Activated CD4-positive, alpha-beta T cell treated with anti-CD3 and anti-CD28 coated beads for 36 hours (primary cell): ENCODE measurements at regions not wholly inside any gene's neighbourhood (a gene's known extent, or its start where the extent isn't known, plus 50 kb on each side); places are given as distances from the start of the nearest gene placed in this dataset.

Source experiments
- ATAC-seq: fragments of 200-7000 bp; cut with Tn5 transposase; one replicate; pipeline ENCODE4 v1.10.0; 2021; ENCODE audit warnings: mild to moderate bottlenecking, moderate library complexity
- CTCF ChIA-PET: fragments of 350-600 bp; sonication (Branson Sonifier 250); formaldehyde crosslinking; loops from one replicate; lab custom pipeline; 2021; ENCODE audit warnings: antibody characterized with exemption; lab: Charles Lee
- POLR2A ChIA-PET: fragments of 350-600 bp; sonication (Branson Sonifier 250); formaldehyde crosslinking; loops from one replicate; lab custom pipeline; 2021; ENCODE audit warnings: antibody characterized with exemption, inconsistent platforms; lab: Charles Lee
- DNase-seq: peaks from one replicate; pipeline ENCODE4 v3.0.0-alpha.2; 2020
- H3K27ac Mint-ChIP-seq: one replicate; pipeline ENCODE4 v1.8.0; 2021; ENCODE audit warnings: mixed read lengths
- H3K27me3 Mint-ChIP-seq: one replicate; pipeline ENCODE4 v1.8.0; 2021; ENCODE audit warnings: mixed read lengths
- H3K36me3 Mint-ChIP-seq: one replicate; pipeline ENCODE4 v1.8.0; 2021; ENCODE audit warnings: low read depth, mixed read lengths
- H3K4me1 Mint-ChIP-seq: one replicate; pipeline ENCODE4 v1.8.0; 2021; ENCODE audit warnings: mixed read lengths
- H3K4me3 Mint-ChIP-seq: one replicate; pipeline ENCODE4 v1.8.0; 2021; ENCODE audit warnings: mild to moderate bottlenecking, moderate library complexity, mixed read lengths
- H3K9me3 Mint-ChIP-seq: one replicate; pipeline ENCODE4 v1.8.0; 2021; ENCODE audit warnings: low read depth, mixed read lengths
- intact Hi-C, 2 experiments: fragments of 100-400 bp; cut with DNase I in 1 of 2; cut with micrococcal nuclease in 1 of 2; formaldehyde crosslinking; loops; one replicate each; pipeline versions ENCODE4 v1.14.2 to v1.15.1; 2022 to 2024; cut with DNase I, micrococcal nuclease

- Mint-ChIP-seq H3K27me3 (peaks cover 13% of the 10 kb centered on the region), H3K4me3 (no peak overlapping the region), H3K9me3 (peaks cover 20% of the 10 kb centered on the region), H3K4me1 (no peaks in the 10 kb centered on the region), H3K36me3 (no peaks in the 10 kb centered on the region), H3K27ac (no peak overlapping the region)
- DNase-seq (no peak), ATAC-seq (no peak)
- intact Hi-C loops = no loop called here
- CTCF ChIA-PET = interaction anchor here (0.7 to 0.9 kb wide), 2 partner anchors 11 to 1330 kb away, joined by 3 to 4 read pairs; no protein-coding TSS in a partner anchor
- POLR2A ChIA-PET = no interaction called here
Measured at GRCh38 chr2:19611491-19612332, 253.3 kb upstream of the OSR1 start.

DNA sequence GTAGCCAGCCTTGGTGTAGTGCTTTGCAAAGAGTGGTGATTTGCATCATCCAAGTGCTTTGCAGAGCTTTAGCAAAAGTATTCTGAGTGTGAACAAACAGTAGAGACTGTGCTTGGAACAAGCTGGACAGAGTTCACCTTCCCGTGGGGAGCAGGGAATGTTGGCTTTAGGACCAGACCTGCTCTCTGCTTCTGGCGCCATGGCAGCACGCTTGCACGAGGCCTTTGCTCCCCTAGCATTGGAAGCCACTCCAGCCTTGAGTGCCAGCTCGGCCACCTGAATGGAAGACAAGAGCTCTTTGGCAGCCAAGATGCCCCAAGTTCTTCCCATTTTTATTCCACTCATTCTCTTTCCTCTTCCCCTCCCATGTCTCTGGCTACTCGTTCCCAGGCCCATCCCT lies 250.8 kb upstream of the OSR1 start:
- ChIA-PET CTCF (no interaction called here), POLR2A (no interaction called here)
- DNase-seq (no peak), ATAC-seq (no peak)
- H3K36me3 Mint-ChIP-seq = no peaks in the 10 kb centered on the region
- peaks cover 14% of the 10 kb centered on the region for H3K27me3 Mint-ChIP-seq
- no peak overlapping the region for H3K27ac Mint-ChIP-seq
- H3K4me1 Mint-ChIP-seq = no peaks in the 10 kb centered on the region
- intact Hi-C loops = no loop called here
- H3K4me3 Mint-ChIP-seq = no peak overlapping the region
- peaks cover 6% of the 10 kb centered on the region for H3K9me3 Mint-ChIP-seq

DNA sequence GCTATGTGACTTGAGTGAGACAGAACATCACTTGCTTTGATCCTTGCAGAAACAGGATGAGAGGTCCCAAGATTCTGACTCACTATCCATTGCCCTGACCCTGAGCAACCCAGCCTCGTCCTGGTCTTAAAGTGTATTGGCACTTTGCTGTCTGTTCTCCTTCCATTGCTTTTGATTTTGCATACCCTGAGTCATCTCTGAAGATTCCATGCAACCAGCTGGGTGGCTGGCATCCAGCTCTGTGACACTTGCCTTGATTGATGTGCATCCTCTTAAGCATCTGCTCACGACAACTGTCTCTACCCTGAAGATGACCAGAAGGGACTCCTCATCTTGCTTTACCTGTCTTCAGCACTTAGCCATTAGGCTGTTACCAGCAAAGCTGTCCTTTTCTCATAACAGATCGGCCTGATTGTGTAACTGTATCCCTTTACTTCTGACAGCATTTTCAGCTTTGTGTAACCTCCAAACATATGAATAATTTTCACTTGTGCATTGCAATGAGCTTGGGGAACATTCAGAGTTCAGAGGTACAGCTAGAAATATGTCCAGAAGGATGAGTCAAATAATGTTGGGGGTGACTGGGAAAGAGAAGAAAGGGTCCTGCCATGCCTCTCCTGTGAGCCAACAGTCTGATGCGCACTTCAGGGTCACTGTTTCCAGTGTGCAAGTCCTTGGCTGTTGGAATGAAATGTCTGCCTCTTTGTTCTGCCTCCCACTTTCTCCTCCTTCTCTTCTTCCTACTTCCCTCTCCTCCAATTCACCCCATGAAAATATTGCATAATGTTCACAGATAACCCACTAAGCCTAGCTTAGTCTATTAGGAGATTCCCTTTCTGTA lies 249.7 kb upstream of the OSR1 start:
- no peaks in the 10 kb centered on the region for H3K4me1 Mint-ChIP-seq
- intact Hi-C loops = no loop called here
- H3K27me3 Mint-ChIP-seq = peaks cover 14% of the 10 kb centered on the region
- POLR2A ChIA-PET = no interaction called here
- DNase-seq (no peak), ATAC-seq (no peak)
- H3K9me3 Mint-ChIP-seq = peaks cover 3% of the 10 kb centered on the region
- H3K4me3 Mint-ChIP-seq = no peak overlapping the region
- H3K27ac Mint-ChIP-seq = no peak overlapping the region
- H3K36me3 Mint-ChIP-seq = no peaks in the 10 kb centered on the region
- CTCF ChIA-PET = interaction anchor here (0.6 to 1.0 kb wide), 3 partner anchors 11 to 1379 kb away, joined by 3 read pairs; no protein-coding TSS in a partner anchor

DNA sequence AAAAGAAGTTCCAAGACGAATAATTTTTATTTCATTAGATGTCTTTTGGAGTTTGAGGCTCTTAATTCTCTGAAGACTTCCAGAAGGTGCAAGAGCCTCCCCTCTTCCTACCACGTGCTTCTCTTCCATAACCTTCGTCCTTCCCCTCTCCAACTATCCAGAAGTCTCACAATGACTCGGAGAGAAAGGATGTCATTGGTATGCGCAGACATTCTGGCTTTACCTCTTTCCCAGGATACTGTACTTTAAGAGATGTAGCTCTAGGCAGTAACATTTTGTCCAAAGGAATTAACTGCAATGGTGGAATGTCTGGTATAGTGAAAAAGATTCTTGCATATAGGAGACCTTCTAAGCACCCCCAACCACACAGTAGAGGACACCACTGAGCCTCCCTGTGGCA lies 249.0 kb upstream of the OSR1 start:
- ATAC-seq (no peak), DNase-seq (no peak)
- CTCF ChIA-PET = interaction anchor here (0.6 to 1.0 kb wide), 2 partner anchors 10 to 814 kb away, joined by 3 read pairs; no protein-coding TSS in a partner anchor
- H3K4me3 Mint-ChIP-seq = no peak overlapping the region
- intact Hi-C loops = no loop called here
- no peaks in the 10 kb centered on the region for H3K4me1 Mint-ChIP-seq
- H3K36me3 Mint-ChIP-seq = no peaks in the 10 kb centered on the region
- POLR2A ChIA-PET = no interaction called here
- H3K27me3 Mint-ChIP-seq = peaks cover 14% of the 10 kb centered on the region
- H3K27ac Mint-ChIP-seq = no peak overlapping the region
- H3K9me3 Mint-ChIP-seq = peaks cover 6% of the 10 kb centered on the region

DNA sequence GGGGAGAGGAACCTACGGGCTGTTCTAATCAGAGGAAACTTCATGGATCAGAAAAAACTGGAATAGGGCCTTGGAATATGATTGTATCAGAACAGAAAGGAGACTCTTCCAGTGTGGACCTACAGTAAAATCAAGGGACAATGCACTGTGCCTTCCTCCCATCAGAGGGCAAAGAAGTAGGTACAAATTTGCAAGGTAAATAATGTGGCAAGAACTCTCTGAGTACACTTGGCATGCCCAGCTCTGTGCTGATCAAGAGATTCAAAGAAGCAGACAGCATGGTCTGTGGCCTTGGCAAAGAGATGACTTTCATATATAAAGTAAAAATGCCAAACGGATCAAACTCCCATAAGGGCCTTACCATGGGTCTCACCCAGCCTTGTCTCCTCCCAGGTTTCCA lies 242.6 kb upstream of the OSR1 start:
- intact Hi-C loops = no loop called here
- CTCF ChIA-PET = no interaction called here
- no peaks in the 10 kb centered on the region for H3K4me1 Mint-ChIP-seq
- ATAC-seq (no peak), DNase-seq (no peak)
- no peaks in the 10 kb centered on the region for H3K36me3 Mint-ChIP-seq
- POLR2A ChIA-PET = no interaction called here
- H3K9me3 Mint-ChIP-seq = peaks cover 6% of the 10 kb centered on the region
- H3K4me3 Mint-ChIP-seq = no peak overlapping the region
- H3K27ac Mint-ChIP-seq = no peak overlapping the region
- peaks cover 6% of the 10 kb centered on the region for H3K27me3 Mint-ChIP-seq

DNA sequence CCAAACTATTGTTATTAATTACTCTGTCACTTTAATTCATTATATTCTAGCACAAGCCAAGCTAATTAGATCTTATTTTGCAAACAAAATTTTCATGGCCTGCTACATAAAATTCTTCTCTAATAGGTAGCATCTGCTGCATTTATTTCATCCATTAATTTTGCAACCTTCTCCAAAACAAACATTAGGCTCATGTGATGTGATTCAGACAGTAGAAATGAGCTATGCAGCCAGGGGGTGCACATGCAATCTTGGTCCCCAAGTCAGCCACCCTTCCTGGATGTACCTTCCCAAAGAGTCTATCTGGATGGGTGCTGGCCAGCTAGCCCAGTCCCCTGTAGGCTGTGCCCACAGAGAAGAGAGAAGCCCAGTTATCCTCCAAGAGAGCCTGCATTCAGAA lies 242.1 kb upstream of the OSR1 start:
- DNase-seq (no peak), ATAC-seq (no peak)
- Mint-ChIP-seq H3K4me1 (no peaks in the 10 kb centered on the region), H3K4me3 (no peak overlapping the region), H3K27ac (no peak overlapping the region), H3K36me3 (no peaks in the 10 kb centered on the region), H3K27me3 (peaks cover 6% of the 10 kb centered on the region), H3K9me3 (peaks cover 6% of the 10 kb centered on the region)
- CTCF ChIA-PET = no interaction called here
- POLR2A ChIA-PET = no interaction called here
- intact Hi-C loops = no loop called here

GRCh38 chr2:19598971-19599370 lies 240.5 kb upstream of the OSR1 start:
- no peak for ATAC-seq
- CTCF ChIA-PET = no interaction called here
- POLR2A ChIA-PET = no interaction called here
- Mint-ChIP-seq H3K9me3 (peaks cover 3% of the 10 kb centered on the region), H3K27ac (no peak overlapping the region), H3K4me3 (no peak overlapping the region), H3K27me3 (peaks cover 2% of the 10 kb centered on the region), H3K36me3 (no peaks in the 10 kb centered on the region), H3K4me1 (no peaks in the 10 kb centered on the region)
- DNase-seq = no peak
- intact Hi-C loops = no loop called here

DNA sequence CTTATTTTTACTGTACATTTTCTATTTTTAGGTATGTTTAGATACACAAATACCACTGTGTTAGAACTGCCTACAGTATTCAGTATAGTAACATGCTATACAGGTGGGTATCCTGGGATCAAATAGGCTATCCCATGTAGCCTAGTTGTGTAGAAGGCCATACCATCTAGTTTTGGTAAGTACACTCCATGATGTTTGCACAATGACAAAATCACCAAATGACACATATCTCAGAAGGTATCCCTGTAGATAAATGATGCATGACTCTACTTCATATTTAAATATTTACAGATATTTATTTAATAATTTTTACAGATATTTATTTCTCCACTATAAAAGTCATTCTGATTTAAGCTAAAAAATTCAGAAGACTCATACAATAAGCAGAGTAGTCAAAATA lies 233.8 kb upstream of the OSR1 start:
- Mint-ChIP-seq H3K4me1 (no peaks in the 10 kb centered on the region), H3K27me3 (peaks cover 2% of the 10 kb centered on the region), H3K4me3 (no peak overlapping the region), H3K27ac (no peak overlapping the region), H3K9me3 (no peaks in the 10 kb centered on the region), H3K36me3 (no peaks in the 10 kb centered on the region)
- DNase-seq (no peak), ATAC-seq (no peak)
- ChIA-PET POLR2A (no interaction called here), CTCF (no interaction called here)
- intact Hi-C loops = no loop called here

DNA sequence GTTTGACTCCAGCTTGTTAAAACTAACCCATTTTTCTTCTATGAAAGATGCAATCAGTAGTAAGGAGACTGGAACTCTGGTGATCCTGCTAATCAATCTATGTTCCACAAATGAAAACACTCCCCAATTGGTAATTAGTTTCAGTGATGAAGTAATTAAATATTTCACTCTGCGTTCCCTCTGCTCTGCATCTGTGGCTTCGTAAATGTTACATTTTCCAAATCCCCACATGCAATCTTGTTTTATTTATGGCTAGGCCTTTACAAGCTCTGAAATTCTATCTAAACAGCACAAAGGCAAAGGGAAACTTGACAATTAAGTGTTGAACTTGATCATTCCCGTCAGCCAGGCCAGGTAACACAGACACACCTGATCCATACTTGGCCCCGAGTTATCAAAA lies 231.4 kb upstream of the OSR1 start:
- DNase-seq (no peak), ATAC-seq (no peak)
- Mint-ChIP-seq H3K4me3 (no peak overlapping the region), H3K4me1 (no peaks in the 10 kb centered on the region), H3K27ac (no peak overlapping the region), H3K27me3 (peaks cover 2% of the 10 kb centered on the region), H3K9me3 (no peaks in the 10 kb centered on the region), H3K36me3 (no peaks in the 10 kb centered on the region)
- CTCF ChIA-PET = no interaction called here
- intact Hi-C loops = no loop called here
- POLR2A ChIA-PET = no interaction called here

- Mint-ChIP-seq H3K4me1 (no peaks in the 10 kb centered on the region), H3K27me3 (peaks cover 18% of the 10 kb centered on the region), H3K27ac (no peak overlapping the region), H3K36me3 (no peaks in the 10 kb centered on the region), H3K4me3 (no peak overlapping the region), H3K9me3 (no peaks in the 10 kb centered on the region)
- POLR2A ChIA-PET = no interaction called here
- DNase-seq = no peak
- CTCF ChIA-PET = interaction anchor here (0.7 kb wide), 1 partner anchor 987 kb away, joined by 3 read pairs; no protein-coding TSS in a partner anchor
- intact Hi-C loops = no loop called here
- no peak for ATAC-seq
Measured at GRCh38 chr2:19580830-19581229, 222.4 kb upstream of the OSR1 start.

DNA sequence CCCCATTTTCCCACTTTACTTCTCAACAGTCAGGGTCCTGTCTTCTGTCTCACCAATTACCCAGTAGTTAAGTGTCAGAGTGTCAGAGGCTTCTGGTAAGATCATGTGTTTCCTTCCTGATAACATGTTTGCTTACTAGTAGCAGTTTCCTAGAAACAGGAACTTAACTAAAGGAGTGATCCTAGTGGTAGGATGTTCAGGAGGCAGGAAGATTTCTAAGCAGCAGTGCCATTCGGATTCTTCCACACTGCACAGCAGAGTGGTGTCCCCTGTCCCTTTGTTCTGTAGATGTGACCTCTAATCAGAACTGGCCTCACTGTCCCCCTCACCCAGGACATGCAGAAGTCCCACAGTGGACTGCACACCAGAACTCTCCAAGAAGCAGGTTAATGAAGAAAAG lies 221.8 kb upstream of the OSR1 start:
- peaks cover 18% of the 10 kb centered on the region for H3K27me3 Mint-ChIP-seq
- no peak for ATAC-seq
- no peaks in the 10 kb centered on the region for H3K36me3 Mint-ChIP-seq
- no peak overlapping the region for H3K27ac Mint-ChIP-seq
- no peaks in the 10 kb centered on the region for H3K9me3 Mint-ChIP-seq
- no peak for DNase-seq
- intact Hi-C loops = no loop called here
- POLR2A ChIA-PET = no interaction called here
- no peak overlapping the region for H3K4me3 Mint-ChIP-seq
- no peaks in the 10 kb centered on the region for H3K4me1 Mint-ChIP-seq
- CTCF ChIA-PET = interaction anchor here (0.7 kb wide), 1 partner anchor 987 kb away, joined by 3 read pairs; no protein-coding TSS in a partner anchor

- H3K9me3 Mint-ChIP-seq = no peaks in the 10 kb centered on the region
- H3K4me1 Mint-ChIP-seq = no peaks in the 10 kb centered on the region
- no peaks in the 10 kb centered on the region for H3K36me3 Mint-ChIP-seq
- POLR2A ChIA-PET = no interaction called here
- CTCF ChIA-PET = no interaction called here
- no peak overlapping the region for H3K4me3 Mint-ChIP-seq
- no peak overlapping the region for H3K27ac Mint-ChIP-seq
- no peak for ATAC-seq
- intact Hi-C loops = no loop called here
- H3K27me3 Mint-ChIP-seq = peaks cover 18% of the 10 kb centered on the region
- DNase-seq = no peak
Measured at GRCh38 chr2:19579461-19579860, 221.0 kb upstream of the OSR1 start.
